T-helper 17 cell (primary cell): ENCODE measurements at regions not wholly inside any gene's neighbourhood (a gene's known extent, or its start where the extent isn't known, plus 50 kb on each side); places are given as distances from the start of the nearest gene placed in this dataset.
"Not testable (repeated sequence)": the region's sequence is repeated elsewhere in the genome, so short reads cannot be mapped to it uniquely, and the experiment has no call there.

Source experiments
- ATAC-seq: fragments of 150-1000 bp; cut with Tn5 transposase; 2 replicates; pipeline ENCODE4 v1.10.0; 2021; ENCODE audit warnings: mild to moderate bottlenecking, moderate library complexity
- DNase-seq, 3 donors: peaks; one replicate each; pipeline versions ENCODE4 v3.0.0 to v3.0.0-alpha.2; 2020 to 2021
- H3K9me3 ChIP-seq: one replicate; pipeline ENCODE4 v1.7.0; 2013; ENCODE audit warnings: low read length, mild to moderate bottlenecking; ENCODE audit not compliant: control insufficient read depth, poor library complexity, severe bottlenecking
- H3K27ac Mint-ChIP-seq: one replicate; pipeline ENCODE4 v1.8.0; 2022; ENCODE audit warnings: mild to moderate bottlenecking, moderate library complexity, mixed read lengths
- H3K27me3 Mint-ChIP-seq: one replicate; pipeline ENCODE4 v1.8.0; 2022; ENCODE audit warnings: mixed read lengths
- H3K36me3 Mint-ChIP-seq: one replicate; pipeline ENCODE4 v1.8.0; 2022; ENCODE audit warnings: low read depth, mixed read lengths
- H3K4me1 Mint-ChIP-seq: one replicate; pipeline ENCODE4 v1.8.0; 2022; ENCODE audit warnings: mild to moderate bottlenecking, mixed read lengths
- H3K4me3 Mint-ChIP-seq: one replicate; pipeline ENCODE4 v1.8.0; 2022; ENCODE audit warnings: mild to moderate bottlenecking, moderate library complexity, mixed read lengths

DNA sequence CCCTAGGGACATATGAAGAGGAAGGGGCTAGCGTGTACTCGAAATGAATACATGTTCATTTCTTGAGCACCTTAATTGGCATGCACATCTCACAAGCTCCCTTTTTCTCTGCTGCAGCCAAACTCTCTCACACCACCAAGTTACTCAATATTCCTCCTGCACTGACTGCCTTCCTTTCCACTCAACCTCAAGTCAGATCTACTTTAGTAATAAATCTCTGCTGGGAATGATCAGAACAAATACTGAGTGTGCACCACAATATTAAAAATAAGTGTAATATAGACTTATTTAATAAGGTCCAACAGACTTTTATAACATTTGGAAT, 995.8 kb upstream of the WWC1 start:
- H3K9me3 ChIP-seq = no peaks in the 10 kb centered on the region
- H3K27me3 Mint-ChIP-seq = no peaks in the 10 kb centered on the region
- no peaks in the 10 kb centered on the region for H3K36me3 Mint-ChIP-seq
- ATAC-seq (no peak), DNase-seq (no peak)
- no peak overlapping the region for H3K27ac Mint-ChIP-seq
- no peaks in the 10 kb centered on the region for H3K4me1 Mint-ChIP-seq
- H3K4me3 Mint-ChIP-seq = no peak overlapping the region

DNA sequence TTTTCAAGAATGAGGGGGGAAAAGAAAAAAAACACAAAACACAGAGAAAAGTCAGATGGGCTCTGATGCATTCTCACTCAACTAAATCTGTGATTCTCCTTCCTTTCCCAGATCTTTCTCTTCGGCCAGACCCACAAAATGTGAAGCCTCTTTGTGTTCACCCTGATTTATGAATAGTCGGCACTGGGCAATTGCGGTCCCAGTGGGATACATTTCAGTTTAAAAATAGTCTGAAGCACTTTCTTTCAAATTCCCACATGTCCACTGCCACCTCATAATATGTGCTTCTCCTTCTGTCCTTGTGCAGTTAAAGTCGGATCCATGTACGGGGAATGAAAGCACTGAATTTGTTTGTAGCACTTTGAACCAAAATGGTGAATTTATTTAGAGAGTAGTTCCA, 995.4 kb upstream of the WWC1 start:
- DNase-seq (no peak), ATAC-seq (no peak)
- Mint-ChIP-seq H3K4me1 (no peaks in the 10 kb centered on the region), H3K36me3 (no peaks in the 10 kb centered on the region), H3K27ac (no peak overlapping the region), H3K4me3 (no peak overlapping the region), H3K27me3 (no peaks in the 10 kb centered on the region)
- no peaks in the 10 kb centered on the region for H3K9me3 ChIP-seq

DNA sequence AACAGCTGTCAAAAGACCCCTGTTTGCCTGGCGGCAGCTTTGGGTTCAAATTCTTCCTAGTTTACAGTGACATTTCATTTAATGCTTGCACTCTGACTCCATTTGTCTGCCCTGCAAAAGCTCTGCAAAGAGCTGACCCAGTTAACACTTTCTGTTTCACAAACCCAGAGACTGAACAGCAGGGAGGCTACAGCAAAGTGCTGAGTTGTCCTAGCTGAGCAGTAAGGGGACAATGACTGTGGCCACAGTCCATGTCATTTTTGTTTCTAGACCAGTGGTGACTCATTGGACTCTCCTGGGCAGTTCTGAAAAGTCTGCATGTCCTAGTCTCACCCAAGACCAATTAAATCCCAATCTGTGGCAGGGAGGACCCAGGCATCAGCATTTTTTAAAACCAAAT, 994.8 kb upstream of the WWC1 start:
- ATAC-seq = no peak
- H3K36me3 Mint-ChIP-seq = no peaks in the 10 kb centered on the region
- no peak for DNase-seq
- no peak overlapping the region for H3K27ac Mint-ChIP-seq
- no peaks in the 10 kb centered on the region for H3K9me3 ChIP-seq
- H3K4me1 Mint-ChIP-seq = no peaks in the 10 kb centered on the region
- no peak overlapping the region for H3K4me3 Mint-ChIP-seq
- no peaks in the 10 kb centered on the region for H3K27me3 Mint-ChIP-seq

DNA sequence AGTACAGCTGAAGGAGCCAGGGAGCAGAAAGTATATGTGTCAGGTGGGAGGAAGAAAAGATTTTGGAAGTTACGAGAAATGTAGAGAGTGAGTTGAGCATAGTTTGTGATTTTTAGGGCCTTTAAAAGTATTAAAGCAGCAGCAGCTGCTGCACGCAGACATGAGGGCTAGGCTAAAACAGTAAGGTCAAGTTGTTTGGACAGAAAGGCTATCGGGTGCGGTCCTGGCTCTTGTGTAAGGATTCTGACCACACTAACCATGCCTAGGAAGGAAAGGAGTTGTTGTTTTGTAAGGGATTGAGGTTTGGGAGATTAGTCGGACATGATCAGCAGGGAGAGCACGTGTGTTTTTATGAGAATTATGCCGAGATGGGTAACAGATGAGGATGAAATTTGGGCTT, 991.6 kb upstream of the WWC1 start:
- H3K27ac Mint-ChIP-seq, H3K9me3 ChIP-seq, H3K27me3 Mint-ChIP-seq, ATAC-seq, H3K36me3 Mint-ChIP-seq, H3K4me3 Mint-ChIP-seq, H3K4me1 Mint-ChIP-seq, DNase-seq: not testable (repeated sequence)

DNA sequence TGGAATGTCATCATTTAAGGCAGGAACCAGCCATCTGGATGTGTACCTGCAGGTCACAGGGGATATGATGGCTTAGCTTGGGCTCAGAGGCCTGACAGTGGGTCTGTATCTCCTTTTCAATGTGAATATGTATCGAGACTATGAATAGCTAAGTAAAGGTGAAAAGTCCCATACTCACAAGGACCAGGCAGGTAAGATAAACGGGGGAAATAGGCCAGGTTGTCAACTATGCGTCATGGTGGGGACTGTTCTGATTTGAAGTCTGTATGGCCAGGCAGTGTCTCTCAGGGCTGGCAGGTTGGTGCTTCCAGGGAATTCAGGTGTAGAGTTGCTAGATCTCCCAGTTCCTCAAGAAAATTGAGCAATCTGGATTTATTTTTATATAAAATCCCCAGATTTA, 987.9 kb upstream of the WWC1 start:
- H3K9me3 ChIP-seq = no peaks in the 10 kb centered on the region
- no peaks in the 10 kb centered on the region for H3K4me1 Mint-ChIP-seq
- no peaks in the 10 kb centered on the region for H3K36me3 Mint-ChIP-seq
- no peaks in the 10 kb centered on the region for H3K27me3 Mint-ChIP-seq
- DNase-seq (no peak), ATAC-seq (no peak)
- no peak overlapping the region for H3K27ac Mint-ChIP-seq
- no peak overlapping the region for H3K4me3 Mint-ChIP-seq

DNA sequence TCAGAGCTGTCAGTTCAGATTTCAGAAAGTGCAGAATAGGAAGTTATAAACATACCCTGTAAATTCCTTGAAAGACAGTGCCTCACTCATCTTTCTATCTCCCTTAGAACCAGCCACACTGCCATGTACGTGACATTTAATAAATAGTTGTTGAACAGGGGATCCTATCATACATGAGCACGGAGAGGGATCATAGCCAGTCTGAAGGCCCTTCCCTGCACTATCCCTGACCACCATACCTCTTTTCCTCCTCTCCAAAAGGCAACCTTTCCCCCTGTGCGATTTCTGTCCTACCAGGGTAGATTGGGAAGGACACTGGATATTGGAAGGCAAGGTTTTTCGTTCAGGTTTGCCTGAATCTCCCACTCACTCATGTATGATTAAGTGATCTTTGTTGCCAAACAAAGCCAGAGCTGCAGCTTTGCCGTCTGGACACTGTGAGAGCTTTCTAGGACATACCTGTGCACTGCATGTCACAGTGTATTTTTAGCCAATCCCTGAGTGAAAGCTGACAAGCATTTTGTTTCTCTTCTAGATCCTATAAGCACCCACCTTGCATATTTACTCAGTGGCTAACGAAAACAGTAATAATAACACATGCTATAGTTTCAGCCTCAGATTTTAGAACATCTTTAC, 986.5 kb upstream of the WWC1 start:
- ATAC-seq (no peak), DNase-seq (no peak)
- no peak overlapping the region for H3K4me3 Mint-ChIP-seq
- no peaks in the 10 kb centered on the region for H3K4me1 Mint-ChIP-seq
- H3K27ac Mint-ChIP-seq = no peak overlapping the region
- no peaks in the 10 kb centered on the region for H3K27me3 Mint-ChIP-seq
- H3K9me3 ChIP-seq = no peaks in the 10 kb centered on the region
- no peaks in the 10 kb centered on the region for H3K36me3 Mint-ChIP-seq

DNA sequence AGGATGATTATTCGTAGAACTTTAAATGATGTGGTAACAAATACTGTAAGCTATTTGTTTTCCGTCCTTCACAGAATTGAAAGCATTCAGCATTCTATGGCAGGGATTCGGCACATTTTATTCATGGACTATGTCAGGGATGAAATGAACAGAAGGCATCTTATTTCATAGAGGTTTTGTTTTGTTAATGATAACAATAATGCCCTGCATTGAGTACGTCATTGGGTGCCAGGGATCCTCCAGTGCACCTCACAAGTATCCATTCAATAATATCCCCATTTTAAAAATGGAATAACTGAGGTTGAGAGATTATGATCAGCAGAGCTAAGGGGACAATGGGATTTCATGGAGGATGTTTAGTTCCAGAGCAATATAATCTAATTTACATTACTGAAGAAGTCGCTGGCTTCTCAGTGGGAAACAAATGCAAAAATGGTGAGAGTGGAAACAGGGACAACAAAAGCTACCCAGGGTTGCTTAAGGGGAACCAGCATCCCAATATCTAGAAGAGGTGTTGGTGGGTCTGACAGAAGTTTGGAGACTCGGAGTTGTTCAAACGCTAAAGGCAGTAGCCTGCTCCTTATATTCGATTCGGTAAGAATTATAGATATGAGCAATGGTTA, 985.7 kb upstream of the WWC1 start:
- Mint-ChIP-seq H3K4me3 (no peak overlapping the region), H3K4me1 (no peaks in the 10 kb centered on the region), H3K27me3 (no peaks in the 10 kb centered on the region), H3K27ac (no peak overlapping the region), H3K36me3 (no peaks in the 10 kb centered on the region)
- H3K9me3 ChIP-seq = no peaks in the 10 kb centered on the region
- ATAC-seq = no peak
- no peak for DNase-seq

DNA sequence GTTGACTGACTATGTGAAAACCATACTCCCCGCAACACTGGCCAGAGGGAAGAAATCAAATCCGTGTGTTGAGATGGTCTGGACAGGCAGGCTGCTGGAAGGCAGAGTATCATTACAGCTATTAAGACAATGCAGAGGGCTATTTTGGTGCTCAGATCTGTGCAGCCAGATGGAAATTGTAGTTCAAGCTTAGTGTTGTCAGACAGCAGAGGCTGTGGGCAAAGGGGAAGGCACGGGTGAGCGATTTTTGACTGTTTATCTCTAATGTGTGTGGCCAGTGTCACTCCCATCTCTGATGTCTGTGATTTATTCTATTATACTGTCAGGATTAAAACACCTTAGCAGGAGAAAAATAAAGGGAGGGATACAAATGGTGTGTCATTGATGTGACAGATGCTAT, 984.4 kb upstream of the WWC1 start:
- DNase-seq (no peak), ATAC-seq (no peak)
- no peaks in the 10 kb centered on the region for H3K9me3 ChIP-seq
- Mint-ChIP-seq H3K27me3 (no peaks in the 10 kb centered on the region), H3K4me1 (no peaks in the 10 kb centered on the region), H3K36me3 (no peaks in the 10 kb centered on the region), H3K4me3 (no peak overlapping the region), H3K27ac (no peak overlapping the region)

DNA sequence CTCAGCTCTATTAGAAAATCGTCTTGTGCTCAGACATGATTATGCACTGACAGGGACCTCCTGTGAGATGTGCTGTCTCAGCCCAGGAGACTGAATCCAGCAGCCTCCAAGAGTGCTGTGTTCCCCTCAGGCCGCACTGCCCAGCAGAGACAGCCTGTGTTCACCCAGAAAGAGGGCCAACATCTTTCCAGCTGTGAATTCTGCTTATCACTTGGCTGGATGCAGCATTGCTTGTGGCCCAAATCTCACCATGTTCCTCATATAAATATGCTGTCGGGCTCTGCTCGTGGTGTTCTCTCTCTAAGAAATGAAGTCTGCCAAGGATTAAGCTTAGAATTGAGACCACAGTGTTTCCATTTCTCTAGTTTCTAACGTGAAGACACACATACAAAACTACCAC, 983.0 kb upstream of the WWC1 start:
- Mint-ChIP-seq H3K27ac (no peak overlapping the region), H3K27me3 (no peaks in the 10 kb centered on the region)
- ATAC-seq = no peak

DNA sequence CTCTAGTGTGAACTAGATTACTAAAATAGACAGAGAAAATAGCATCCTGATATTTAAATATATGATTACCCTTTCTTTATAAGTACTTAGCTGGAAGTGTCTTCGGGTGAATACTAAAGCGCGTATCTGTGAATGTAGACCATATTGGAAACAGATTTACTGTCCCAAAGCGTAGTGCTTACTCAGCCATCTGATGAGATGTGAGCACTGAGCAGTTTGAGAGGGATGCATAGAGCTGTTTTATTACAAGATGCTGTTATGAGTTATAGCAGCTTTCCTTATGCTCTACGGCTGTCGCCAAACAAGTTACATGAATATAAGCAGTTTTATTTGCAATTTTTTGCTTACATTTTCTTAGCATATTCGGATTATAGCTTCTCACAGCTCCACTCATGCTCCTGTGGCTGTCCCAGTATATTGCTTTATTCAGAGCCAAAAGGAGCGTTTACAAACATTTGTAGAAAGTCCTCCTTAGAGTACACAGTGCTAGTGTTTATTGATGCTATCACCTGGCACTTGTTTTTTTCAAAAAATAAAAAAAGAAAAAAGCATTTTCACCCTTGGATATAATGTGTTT, 981.4 kb upstream of the WWC1 start:
- no peak for DNase-seq
- ATAC-seq = no peak
- Mint-ChIP-seq H3K27ac (no peak overlapping the region), H3K27me3 (no peaks in the 10 kb centered on the region), H3K4me1 (no peaks in the 10 kb centered on the region), H3K36me3 (no peaks in the 10 kb centered on the region), H3K4me3 (no peak overlapping the region)
- no peaks in the 10 kb centered on the region for H3K9me3 ChIP-seq

More for the DNA sequence above, 983.0 kb upstream of the WWC1 start:
- no peaks in the 10 kb centered on the region for H3K4me1 Mint-ChIP-seq
- H3K9me3 ChIP-seq = no peaks in the 10 kb centered on the region
- no peak overlapping the region for H3K4me3 Mint-ChIP-seq
- H3K36me3 Mint-ChIP-seq = no peaks in the 10 kb centered on the region
- DNase-seq = no peak

DNA sequence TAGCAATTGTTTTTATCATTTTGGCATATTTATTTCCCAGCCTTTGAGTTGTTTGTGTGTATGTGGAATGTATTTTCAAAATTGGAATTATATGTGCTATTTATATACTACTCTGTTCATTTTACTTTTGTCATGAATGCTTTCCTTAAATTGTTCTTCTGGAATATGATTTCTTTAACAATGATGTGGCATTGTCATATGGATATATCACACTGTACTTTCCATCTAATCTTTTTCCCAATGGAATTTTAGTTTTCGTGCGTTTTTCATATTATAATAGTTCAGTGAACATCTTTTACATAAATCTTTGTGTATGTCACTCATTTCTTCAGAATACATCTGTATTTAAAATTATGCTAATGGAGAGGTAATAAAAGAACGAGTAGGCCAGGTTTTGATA, 980.1 kb upstream of the WWC1 start:
- Mint-ChIP-seq H3K4me3 (no peak overlapping the region), H3K4me1 (no peaks in the 10 kb centered on the region), H3K27ac (no peak overlapping the region), H3K27me3 (no peaks in the 10 kb centered on the region), H3K36me3 (no peaks in the 10 kb centered on the region)
- no peaks in the 10 kb centered on the region for H3K9me3 ChIP-seq
- ATAC-seq = no peak
- no peak for DNase-seq

DNA sequence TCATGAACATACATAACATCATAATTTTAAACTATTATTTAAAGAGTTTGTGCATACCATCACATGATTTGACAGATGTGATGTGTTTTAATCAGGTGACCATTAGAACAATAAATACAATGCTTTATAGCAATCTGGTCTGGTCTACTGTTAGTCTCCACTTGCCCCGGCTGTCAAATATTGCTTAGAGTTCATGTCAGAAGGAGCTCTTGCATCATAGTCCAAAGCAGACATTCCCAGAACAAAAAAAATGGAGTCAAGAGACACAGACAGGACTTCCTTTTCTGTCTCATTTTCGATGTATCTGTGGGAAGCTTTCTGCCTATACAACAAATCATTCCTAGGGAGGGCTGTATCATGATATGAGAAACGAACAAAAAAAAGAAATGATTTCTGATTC, 979.2 kb upstream of the WWC1 start:
- Mint-ChIP-seq H3K4me1 (no peaks in the 10 kb centered on the region), H3K4me3 (no peak overlapping the region), H3K36me3 (no peaks in the 10 kb centered on the region), H3K27me3 (no peaks in the 10 kb centered on the region), H3K27ac (no peak overlapping the region)
- ATAC-seq = no peak
- no peak for DNase-seq
- no peaks in the 10 kb centered on the region for H3K9me3 ChIP-seq

DNA sequence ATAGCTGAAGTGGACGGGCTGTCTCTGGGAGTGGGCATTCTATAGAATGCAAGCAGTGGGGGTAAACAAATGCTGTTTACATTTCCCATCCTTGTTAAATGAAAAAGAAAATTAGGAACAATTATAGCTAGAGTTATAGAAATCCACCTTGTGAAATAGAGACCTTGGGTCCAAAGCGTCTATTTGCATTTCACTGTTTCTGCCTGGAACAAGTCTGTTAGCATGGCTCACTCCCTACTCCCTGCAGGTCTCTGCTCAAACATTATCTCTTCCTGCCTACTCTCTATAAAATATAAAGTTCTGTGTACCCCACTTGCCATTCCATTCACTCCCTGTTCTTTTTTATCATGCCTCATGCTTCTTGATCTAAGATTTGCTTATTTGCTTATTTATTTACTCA, 975.7 kb upstream of the WWC1 start:
- ATAC-seq = no peak
- H3K4me1 Mint-ChIP-seq = no peaks in the 10 kb centered on the region

DNA sequence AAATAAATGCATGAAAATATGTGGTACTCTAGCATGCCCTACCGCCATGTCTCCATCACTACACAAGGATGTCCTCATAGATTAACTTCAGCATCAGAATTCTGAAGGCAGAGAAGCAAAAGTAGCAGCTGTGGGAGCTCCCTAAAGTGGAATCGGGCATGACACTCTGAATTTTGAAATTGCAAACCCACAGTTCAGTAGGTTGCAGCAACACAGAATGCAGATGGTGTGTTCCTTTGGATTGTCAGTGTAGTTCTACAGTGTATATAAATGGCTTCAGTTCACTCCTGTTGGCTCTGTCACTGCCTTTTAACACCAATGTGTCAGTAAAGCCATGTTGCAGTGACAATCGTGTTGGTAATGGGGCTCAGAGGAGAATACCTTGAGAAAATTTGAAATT, 973.6 kb upstream of the WWC1 start:
- Mint-ChIP-seq H3K27ac (no peak overlapping the region), H3K4me3 (no peak overlapping the region), H3K36me3 (no peaks in the 10 kb centered on the region), H3K27me3 (no peaks in the 10 kb centered on the region), H3K4me1 (no peaks in the 10 kb centered on the region)
- H3K9me3 ChIP-seq = no peaks in the 10 kb centered on the region
- DNase-seq (no peak), ATAC-seq (no peak)

More for the DNA sequence above, 975.7 kb upstream of the WWC1 start:
- H3K27me3 Mint-ChIP-seq = no peaks in the 10 kb centered on the region
- no peaks in the 10 kb centered on the region for H3K9me3 ChIP-seq
- no peaks in the 10 kb centered on the region for H3K36me3 Mint-ChIP-seq
- no peak overlapping the region for H3K4me3 Mint-ChIP-seq
- DNase-seq = no peak
- no peak overlapping the region for H3K27ac Mint-ChIP-seq
